ENCODE measurements at regions not wholly inside any gene's neighbourhood (a gene's known extent, or its start where the extent isn't known, plus 50 kb on each side); places are given as distances from the start of the nearest gene placed in this dataset.

GRCh38 chr15:60093273-60094067, 89.4 kb downstream of the FOXB1 start:
- H3K9me3 ChIP-seq (ENCODE audit: control insufficient read depth in 1 of 2, insufficient read depth in 1 of 2, low read depth in 1 of 2, low read length in 2 of 2) = no peaks in the 10 kb centered on the region
- no peaks in the 10 kb centered on the region for H3K4me1 ChIP-seq (ENCODE audit: control insufficient read depth in 1 of 2, insufficient read depth in 2 of 2, low read length in 2 of 2)
- H3K9me2 ChIP-seq (ENCODE audit: insufficient read depth) = no peaks in the 10 kb centered on the region
- no peak for ATAC-seq
- no peak overlapping the region for H3K9ac ChIP-seq (ENCODE audit: low read length)
- no peak overlapping the region for H3K27ac ChIP-seq (ENCODE audit: low read depth, low read length)
- H3K4me2 ChIP-seq (ENCODE audit: low read length) = no peak overlapping the region
- BruUV-seq (replicated peaks) = no TSS peak
- POLR2A ChIA-PET = no interaction called here
- H4K20me1 ChIP-seq (ENCODE audit: insufficient read depth) = no peaks in the 10 kb centered on the region
- TF ChIP-seq EZH2phosphoT487 (IDR thresholded peaks at IDR 0.05; ENCODE audit: borderline replicate concordance) (no peak), YY1 (IDR thresholded peaks at IDR 0.05; ENCODE audit: extremely low read depth, insufficient replicate concordance, low read depth, low read length) (no peak), SRF (IDR thresholded peaks at IDR 0.05; ENCODE audit: low read depth) (no peak), EZH2 (IDR thresholded peaks at IDR 0.05) (no peak), MAX (IDR thresholded peaks at IDR 0.05) (no peak), ZFX (IDR thresholded peaks at IDR 0.05) (no peak), CTCF (IDR thresholded peaks at IDR 0.05 in 2 of 3, conservative IDR thresholded peaks at IDR 0.05 in 1 of 3; ENCODE audit: borderline replicate concordance in 1 of 3, insufficient read depth in 1 of 3, low read depth in 2 of 3, low read length in 2 of 3) (no peak), CEBPB (IDR thresholded peaks at IDR 0.05; ENCODE audit: low read depth) (no peak), POLR2AphosphoS5 (IDR thresholded peaks at IDR 0.05; ENCODE audit: low read depth, low read length) (no peak), POLR2A (IDR thresholded peaks at IDR 0.05; ENCODE audit: borderline replicate concordance, extremely low read depth, insufficient read depth, insufficient read length) (no peak), JUND (IDR thresholded peaks at IDR 0.05) (no peak), SIN3A (IDR thresholded peaks at IDR 0.05; ENCODE audit: low read depth) (no peak), REST (IDR thresholded peaks at IDR 0.05; ENCODE audit: low read depth) (no peak), TCF7L2 (IDR thresholded peaks at IDR 0.05; ENCODE audit: borderline replicate concordance, extremely low read depth, insufficient read depth, insufficient read length) (no peak), CBX3 (IDR thresholded peaks at IDR 0.05; ENCODE audit: low read depth) (no peak)
- RAD21 ChIA-PET (ENCODE audit: low non-redundant PET in 1 of 2, low total read pairs in 2 of 2, uncharacterized antibody in 2 of 2, unreplicated experiment in 2 of 2) = interaction anchor here in 1 of 2 experiments (0.6 kb wide), 1 partner anchor 34 kb away, joined by 3 read pairs; no protein-coding TSS in a partner anchor
- no peak for DNase-seq (ENCODE audit: low read depth, low spot score)
- H2AFZ ChIP-seq (ENCODE audit: low read depth, low read length, poor library complexity, severe bottlenecking) = no peak overlapping the region
- no peaks in the 10 kb centered on the region for H3K36me3 ChIP-seq (ENCODE audit: control insufficient read depth in 1 of 2, insufficient read depth in 2 of 2, low read length in 2 of 2)
- H3K4me3 ChIP-seq (replicated peaks in 1 of 2; ENCODE audit: low read depth in 1 of 2, low read length in 2 of 2) = no peak overlapping the region
- H3K27me3 ChIP-seq (ENCODE audit: insufficient read depth, low read length) = peaks cover 73% of the 10 kb centered on the region
- CTCF ChIA-PET = no interaction called here
- intact Hi-C loops (cut with micrococcal nuclease) = no loop called here
- H3K79me2 ChIP-seq (ENCODE audit: insufficient read depth, low read length) = no peaks in the 10 kb centered on the region

Data from HCT116 (cell line).